ENCODE measurements at regions not wholly inside any gene's neighbourhood (a gene's known extent, or its start where the extent isn't known, plus 50 kb on each side); places are given as distances from the start of the nearest gene placed in this dataset.
A peak's percentile ranks its signal among the peaks of the same experiment; 100 is the strongest.

GRCh38 chr3:30542897-30543296, 63.5 kb upstream of the TGFBR2 start:
- DNase-seq (ENCODE audit: low spot score) (no peak), ATAC-seq (no peak)
- intact Hi-C loops (cut with DNase I) = no loop called here

GRCh38 chr3:30544812-30545211, 61.6 kb upstream of the TGFBR2 start:
- DNase-seq (ENCODE audit: low spot score) (no peak), ATAC-seq (peak; percentile 25)
- intact Hi-C loops (cut with DNase I) = no loop called here

- intact Hi-C loops (cut with DNase I) = no loop called here
- ATAC-seq (no peak), DNase-seq (ENCODE audit: low spot score) (no peak)
Measured at GRCh38 chr3:30546934-30547333, 59.5 kb upstream of the TGFBR2 start.

- intact Hi-C loops (cut with DNase I) = no loop called here
- DNase-seq (ENCODE audit: low spot score) = no peak
- ATAC-seq = no peak
Measured at GRCh38 chr3:30547716-30548115, 58.7 kb upstream of the TGFBR2 start.

- intact Hi-C loops (cut with DNase I) = no loop called here
- ATAC-seq (peak; percentile 48), DNase-seq (ENCODE audit: low spot score) (no peak)
Measured at GRCh38 chr3:30548600-30548999, 57.8 kb upstream of the TGFBR2 start.

- intact Hi-C loops (cut with DNase I) = no loop called here
- ATAC-seq (peak; percentile 49), DNase-seq (ENCODE audit: low spot score) (no peak)
Measured at GRCh38 chr3:30549600-30549999, 56.8 kb upstream of the TGFBR2 start.

- ATAC-seq (no peak), DNase-seq (ENCODE audit: low spot score) (no peak)
- intact Hi-C loops (cut with DNase I) = no loop called here
Measured at GRCh38 chr3:30550246-30550645, 56.2 kb upstream of the TGFBR2 start.

- ATAC-seq (no peak), DNase-seq (ENCODE audit: low spot score) (no peak)
- intact Hi-C loops (cut with DNase I) = no loop called here
Measured at GRCh38 chr3:30551266-30551665, 55.1 kb upstream of the TGFBR2 start.

GRCh38 chr3:30551927-30552326, 54.5 kb upstream of the TGFBR2 start:
- ATAC-seq (no peak), DNase-seq (ENCODE audit: low spot score) (no peak)
- intact Hi-C loops (cut with DNase I) = no loop called here

GRCh38 chr3:30553641-30554316, 52.6 kb upstream of the TGFBR2 start:
- no peak for ATAC-seq
- intact Hi-C loops (cut with DNase I) = no loop called here
- no peak for DNase-seq (ENCODE audit: low spot score)

- no peak for DNase-seq (ENCODE audit: low spot score)
- intact Hi-C loops (cut with DNase I) = no loop called here
- ATAC-seq = no peak
Measured at GRCh38 chr3:30554317-30554690, 52.1 kb upstream of the TGFBR2 start.

- ATAC-seq (no peak), DNase-seq (ENCODE audit: low spot score) (no peak)
- intact Hi-C loops (cut with DNase I) = no loop called here
Measured at GRCh38 chr3:30555968-30556367, 50.4 kb upstream of the TGFBR2 start.

All from sciatic nerve (tissue), 2 donors.